ENCODE measurements at regions not wholly inside any gene's neighbourhood (a gene's known extent, or its start where the extent isn't known, plus 50 kb on each side); places are given as distances from the start of the nearest gene placed in this dataset.

- Mint-ChIP-seq H3K36me3 (no peaks in the 10 kb centered on the region), H3K27me3 (ENCODE audit: low read depth in 2 of 2) (peaks cover 9 to 29% of the 10 kb centered on the region in 2 donors), H3K4me3 (no peak overlapping the region), H3K4me1 (no peaks in the 10 kb centered on the region), H3K9me3 (no peaks in the 10 kb centered on the region), H3K27ac (no peak overlapping the region)
- H3K27me3 ChIP-seq (ENCODE audit: control insufficient read depth, insufficient read depth, low read length), result no peaks in the 10 kb centered on the region
- no peaks in the 10 kb centered on the region for H3K36me3 ChIP-seq (ENCODE audit: control insufficient read depth, insufficient read depth, low read length)
- DNase-seq, result no peak
- TF ChIP-seq CTCF (IDR thresholded peaks at IDR 0.05), result no peak
- no peaks in the 10 kb centered on the region for H3K9me3 ChIP-seq (ENCODE audit: control insufficient read depth, insufficient read depth, low read length)
- ATAC-seq, result no peak
- intact Hi-C loops (cut with micrococcal nuclease), result no loop called here
- H3K4me3 ChIP-seq (ENCODE audit: low read length), result no peak overlapping the region
- no peaks in the 10 kb centered on the region for H3K4me1 ChIP-seq (ENCODE audit: control insufficient read depth, insufficient read depth, low read length)
- WGBS (ENCODE audit: insufficient coverage), result 5% methylated on average over 1 of the region's 1 CpG
- no peak overlapping the region for H3K27ac ChIP-seq (ENCODE audit: low read length)
Measured at GRCh38 chr1:112263453-112263852, 132.6 kb upstream of the CTTNBP2NL start.

DNA sequence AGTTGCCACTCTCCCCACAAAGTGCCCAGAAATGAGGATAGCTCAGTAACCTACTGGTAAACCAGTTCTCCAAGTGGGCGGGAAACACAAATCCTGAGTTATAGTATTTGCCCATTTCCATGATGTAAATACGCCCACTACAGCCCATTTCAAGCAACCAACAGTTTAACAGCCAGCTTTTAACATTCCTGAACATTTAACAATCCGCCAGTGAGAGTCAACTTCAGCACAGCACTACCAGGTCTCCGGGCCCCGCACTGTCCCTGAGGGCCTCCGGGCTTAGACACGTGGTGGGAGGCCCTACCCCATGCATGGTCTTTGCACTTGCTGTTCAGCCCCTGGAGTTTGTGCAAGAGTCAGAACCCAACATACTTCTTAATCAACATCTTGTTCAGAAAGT, 132.0 kb upstream of the CTTNBP2NL start:
- Mint-ChIP-seq H3K36me3 (no peaks in the 10 kb centered on the region), H3K27me3 (ENCODE audit: low read depth in 2 of 2) (peaks cover 9 to 26% of the 10 kb centered on the region in 2 donors), H3K27ac (no peak overlapping the region), H3K9me3 (no peaks in the 10 kb centered on the region), H3K4me3 (no peak overlapping the region), H3K4me1 (no peaks in the 10 kb centered on the region)
- Histone ChIP-seq H3K36me3 (ENCODE audit: control insufficient read depth, insufficient read depth, low read length) (no peaks in the 10 kb centered on the region), H3K9me3 (ENCODE audit: control insufficient read depth, insufficient read depth, low read length) (no peaks in the 10 kb centered on the region), H3K4me1 (ENCODE audit: control insufficient read depth, insufficient read depth, low read length) (no peaks in the 10 kb centered on the region), H3K27me3 (ENCODE audit: control insufficient read depth, insufficient read depth, low read length) (no peaks in the 10 kb centered on the region), H3K4me3 (ENCODE audit: low read length) (no peak overlapping the region), H3K27ac (ENCODE audit: low read length) (no peak overlapping the region)
- no peak for DNase-seq
- no peak for ATAC-seq
- intact Hi-C loops (cut with micrococcal nuclease), result no loop called here
- WGBS (ENCODE audit: insufficient coverage), result 88% methylated on average over 7 of the region's 7 CpGs
- TF ChIP-seq CTCF (IDR thresholded peaks at IDR 0.05), result no peak

DNA sequence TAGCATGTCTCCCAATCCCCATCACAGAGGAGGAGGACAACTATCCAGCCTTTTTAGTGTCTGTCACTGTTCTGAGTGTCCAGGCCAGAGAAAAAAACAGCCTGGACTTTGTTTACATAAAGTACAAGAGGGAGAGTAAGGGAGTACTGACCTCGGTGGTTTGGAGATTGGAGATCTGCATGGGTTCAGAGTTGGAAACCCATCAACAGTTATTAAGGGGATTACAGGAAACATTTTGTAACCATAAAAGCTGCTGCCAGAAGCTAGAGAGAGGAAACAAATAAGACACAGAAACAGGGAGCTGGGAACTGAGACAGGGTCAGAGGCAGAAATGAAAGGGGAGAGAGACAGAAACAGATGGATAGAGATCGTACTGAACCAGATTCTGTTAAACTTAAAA, 131.5 kb upstream of the CTTNBP2NL start:
- Mint-ChIP-seq H3K9me3 (no peaks in the 10 kb centered on the region), H3K4me1 (no peaks in the 10 kb centered on the region), H3K4me3 (no peak overlapping the region), H3K27me3 (ENCODE audit: low read depth in 2 of 2) (peaks cover 9 to 22% of the 10 kb centered on the region in 2 donors), H3K36me3 (no peaks in the 10 kb centered on the region), H3K27ac (no peak overlapping the region)
- 47% methylated on average over 2 of the region's 2 CpGs for WGBS (ENCODE audit: insufficient coverage)
- Histone ChIP-seq H3K4me3 (ENCODE audit: low read length) (no peak overlapping the region), H3K36me3 (ENCODE audit: control insufficient read depth, insufficient read depth, low read length) (no peaks in the 10 kb centered on the region), H3K27me3 (ENCODE audit: control insufficient read depth, insufficient read depth, low read length) (no peaks in the 10 kb centered on the region), H3K9me3 (ENCODE audit: control insufficient read depth, insufficient read depth, low read length) (no peaks in the 10 kb centered on the region), H3K4me1 (ENCODE audit: control insufficient read depth, insufficient read depth, low read length) (no peaks in the 10 kb centered on the region), H3K27ac (ENCODE audit: low read length) (no peak overlapping the region)
- ATAC-seq (no peak), DNase-seq (no peak)
- intact Hi-C loops (cut with micrococcal nuclease), result no loop called here
- no peak for TF ChIP-seq CTCF (IDR thresholded peaks at IDR 0.05)

DNA sequence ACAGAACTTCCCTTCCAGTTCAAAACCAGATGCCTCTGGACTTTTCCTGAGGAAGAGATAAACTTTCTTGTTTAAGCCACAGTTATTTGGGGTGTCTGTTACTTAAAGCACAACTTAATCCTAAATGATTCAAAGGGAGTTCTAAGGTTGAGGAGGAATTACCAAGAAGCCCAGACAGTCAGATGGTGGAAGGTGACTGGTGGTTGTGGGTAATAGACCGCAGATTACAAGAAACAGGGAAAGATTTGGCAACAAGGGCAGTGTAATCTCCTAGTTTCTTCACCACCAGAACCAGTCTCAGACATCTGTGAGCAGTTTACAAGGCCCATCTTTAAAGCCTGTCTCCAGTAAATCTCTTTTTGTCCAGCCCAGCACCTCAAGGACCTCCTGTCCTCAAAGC, 130.1 kb upstream of the CTTNBP2NL start:
- no peak for ATAC-seq
- peaks cover 14 to 22% of the 10 kb centered on the region in 2 donors for H3K27me3 Mint-ChIP-seq (ENCODE audit: low read depth in 2 of 2)
- no peak for TF ChIP-seq CTCF (IDR thresholded peaks at IDR 0.05)
- WGBS (ENCODE audit: insufficient coverage), result 100% methylated on average over 1 of the region's 1 CpG
- Histone ChIP-seq H3K27me3 (ENCODE audit: control insufficient read depth, insufficient read depth, low read length) (no peaks in the 10 kb centered on the region), H3K27ac (ENCODE audit: low read length) (no peak overlapping the region), H3K4me3 (ENCODE audit: low read length) (no peak overlapping the region), H3K9me3 (ENCODE audit: control insufficient read depth, insufficient read depth, low read length) (no peaks in the 10 kb centered on the region), H3K4me1 (ENCODE audit: control insufficient read depth, insufficient read depth, low read length) (no peaks in the 10 kb centered on the region), H3K36me3 (ENCODE audit: control insufficient read depth, insufficient read depth, low read length) (no peaks in the 10 kb centered on the region)
- no peaks in the 10 kb centered on the region for H3K4me1 Mint-ChIP-seq
- no peak overlapping the region for H3K4me3 Mint-ChIP-seq
- no peaks in the 10 kb centered on the region for H3K9me3 Mint-ChIP-seq
- H3K36me3 Mint-ChIP-seq, result no peaks in the 10 kb centered on the region
- H3K27ac Mint-ChIP-seq, result no peak overlapping the region
- no peak for DNase-seq
- intact Hi-C loops (cut with micrococcal nuclease), result no loop called here

Data from natural killer cell (primary cell).